Bronchial epithelial cell (primary cell): ENCODE measurements at regions not wholly inside any gene's neighbourhood (a gene's known extent, or its start where the extent isn't known, plus 50 kb on each side); places are given as distances from the start of the nearest gene placed in this dataset.

Experiments
- DNase-seq: peaks from one replicate; pipeline ENCODE4 v3.0.0-alpha.2; 2010; ENCODE audit warnings: low read depth
- FAIRE-seq: peaks from 2 replicates; lab custom pipeline; 2011; peaks lifted over from hg19 to GRCh38; lab: Jason Lieb, UNC
- H3K27me3 ChIP-seq: 2 replicates; pipeline ENCODE4 v1.5.1; 2011; ENCODE audit warnings: low read length; ENCODE audit not compliant: control insufficient read depth, insufficient read depth
- H3K36me3 ChIP-seq: 2 replicates; pipeline ENCODE4 v1.5.1; 2011; ENCODE audit warnings: low read length; ENCODE audit not compliant: control insufficient read depth, insufficient read depth
- H3K4me3 ChIP-seq: 2 replicates; pipeline ENCODE4 v1.5.1; 2011; ENCODE audit warnings: mild to moderate bottlenecking, low read depth, low read length, control low read depth
- TF ChIP-seq, protein P1 (sequence below): IDR thresholded peaks from 2 replicates; pipeline ENCODE4 v1.5.1; 2011; ENCODE audit warnings: mild to moderate bottlenecking, moderate library complexity, low read length, control low read depth, inconsistent platforms; ENCODE audit not compliant: insufficient read depth, severe bottlenecking

DNA sequence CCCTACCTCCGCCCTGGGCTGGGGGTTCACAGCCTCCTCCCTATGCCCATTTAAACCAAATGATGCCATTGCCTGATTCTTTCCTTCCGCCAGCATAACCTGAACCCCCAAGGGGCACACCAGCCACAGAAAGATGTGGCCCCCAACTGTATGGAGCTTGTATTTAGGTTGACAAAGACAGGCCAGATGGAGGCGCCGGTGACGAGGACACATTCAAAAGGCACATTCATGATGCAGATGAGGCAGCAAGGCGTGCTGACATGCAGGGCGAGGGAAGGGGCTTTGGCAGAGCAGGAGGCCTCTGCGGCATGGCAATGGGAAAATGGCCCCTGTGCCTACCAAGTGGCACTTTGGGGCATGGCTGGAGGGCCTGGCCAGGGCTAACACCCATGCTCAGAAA is 112.2 kb downstream of the RFLNA start:
- FAIRE-seq, result no peak
- Histone ChIP-seq H3K36me3 (peaks cover 21% of the 10 kb centered on the region), H3K4me3 (no peak overlapping the region), H3K27me3 (no peaks in the 10 kb centered on the region)
- DNase-seq, result no peak
- TF ChIP-seq, protein P1, sequence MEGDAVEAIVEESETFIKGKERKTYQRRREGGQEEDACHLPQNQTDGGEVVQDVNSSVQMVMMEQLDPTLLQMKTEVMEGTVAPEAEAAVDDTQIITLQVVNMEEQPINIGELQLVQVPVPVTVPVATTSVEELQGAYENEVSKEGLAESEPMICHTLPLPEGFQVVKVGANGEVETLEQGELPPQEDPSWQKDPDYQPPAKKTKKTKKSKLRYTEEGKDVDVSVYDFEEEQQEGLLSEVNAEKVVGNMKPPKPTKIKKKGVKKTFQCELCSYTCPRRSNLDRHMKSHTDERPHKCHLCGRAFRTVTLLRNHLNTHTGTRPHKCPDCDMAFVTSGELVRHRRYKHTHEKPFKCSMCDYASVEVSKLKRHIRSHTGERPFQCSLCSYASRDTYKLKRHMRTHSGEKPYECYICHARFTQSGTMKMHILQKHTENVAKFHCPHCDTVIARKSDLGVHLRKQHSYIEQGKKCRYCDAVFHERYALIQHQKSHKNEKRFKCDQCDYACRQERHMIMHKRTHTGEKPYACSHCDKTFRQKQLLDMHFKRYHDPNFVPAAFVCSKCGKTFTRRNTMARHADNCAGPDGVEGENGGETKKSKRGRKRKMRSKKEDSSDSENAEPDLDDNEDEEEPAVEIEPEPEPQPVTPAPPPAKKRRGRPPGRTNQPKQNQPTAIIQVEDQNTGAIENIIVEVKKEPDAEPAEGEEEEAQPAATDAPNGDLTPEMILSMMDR, result no peak

DNA sequence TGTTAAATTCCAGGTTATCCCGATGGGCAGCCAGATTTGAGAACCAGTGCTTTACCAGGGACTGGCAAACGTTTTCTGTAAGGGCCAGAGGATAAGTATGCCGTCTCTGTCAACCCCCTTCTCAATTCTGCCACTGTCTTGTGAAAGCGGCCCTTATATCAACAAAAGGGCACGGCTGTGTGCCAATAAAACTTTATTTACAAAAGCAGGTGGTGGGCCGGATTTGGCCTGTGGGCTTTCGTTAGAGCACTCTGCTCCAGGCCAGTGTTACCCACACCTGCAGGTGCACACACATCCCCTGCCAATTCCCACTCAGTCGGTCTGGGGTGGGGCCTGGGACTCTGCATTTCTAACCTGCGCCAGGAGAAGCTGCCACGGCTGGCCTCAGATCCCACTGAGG is 111.2 kb downstream of the RFLNA start:
- TF ChIP-seq, protein P1, result no peak
- FAIRE-seq (no peak), DNase-seq (no peak)
- no peak overlapping the region for H3K4me3 ChIP-seq
- peaks cover 26% of the 10 kb centered on the region for H3K36me3 ChIP-seq
- H3K27me3 ChIP-seq, result no peaks in the 10 kb centered on the region

DNA sequence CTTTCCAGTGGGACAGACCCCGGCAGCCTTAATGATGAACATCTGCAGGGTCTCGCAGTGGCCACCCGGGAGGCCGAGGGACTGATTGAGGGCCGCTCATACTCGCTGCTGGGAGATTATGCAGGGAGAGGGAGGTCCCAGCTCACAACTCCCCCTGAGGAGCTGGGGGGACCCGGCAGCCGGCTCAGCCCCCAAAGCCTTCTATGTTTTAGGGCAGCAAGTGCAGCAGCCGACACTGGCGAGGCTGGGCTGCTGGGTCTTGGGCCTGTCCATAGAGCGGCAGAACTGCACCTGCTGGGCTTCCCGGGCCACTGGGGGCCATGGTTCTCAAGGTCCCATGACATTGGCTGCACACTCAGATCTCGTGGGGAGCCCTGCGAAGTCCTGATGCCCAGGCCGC is 110.7 kb downstream of the RFLNA start:
- Histone ChIP-seq H3K4me3 (no peak overlapping the region), H3K36me3 (peaks cover 28% of the 10 kb centered on the region), H3K27me3 (no peaks in the 10 kb centered on the region)
- DNase-seq (no peak), FAIRE-seq (no peak)
- TF ChIP-seq, protein P1, result no peak

DNA sequence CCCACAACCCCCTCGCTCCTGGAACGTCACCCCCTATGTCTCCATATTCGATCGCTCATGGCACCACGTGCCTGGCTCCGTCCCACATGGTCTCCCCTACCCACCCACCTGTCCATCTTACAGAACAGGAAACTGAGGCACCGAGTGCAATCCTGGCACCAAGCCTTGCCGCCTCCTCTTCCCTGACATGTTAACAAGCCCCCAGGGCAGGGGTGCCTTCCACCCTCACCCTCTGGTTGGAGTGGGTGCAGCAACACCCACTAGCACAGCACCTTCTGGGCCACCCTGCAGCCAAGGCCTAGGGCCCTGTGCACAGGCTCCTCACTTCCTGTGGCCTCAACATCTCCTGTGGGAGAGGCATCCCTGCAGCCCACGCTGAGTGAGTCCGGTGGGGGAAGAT is 110.3 kb downstream of the RFLNA start:
- FAIRE-seq, result no peak
- Histone ChIP-seq H3K36me3 (peaks cover 27% of the 10 kb centered on the region), H3K27me3 (no peaks in the 10 kb centered on the region), H3K4me3 (no peak overlapping the region)
- no peak for DNase-seq
- TF ChIP-seq, protein P1, result no peak

DNA sequence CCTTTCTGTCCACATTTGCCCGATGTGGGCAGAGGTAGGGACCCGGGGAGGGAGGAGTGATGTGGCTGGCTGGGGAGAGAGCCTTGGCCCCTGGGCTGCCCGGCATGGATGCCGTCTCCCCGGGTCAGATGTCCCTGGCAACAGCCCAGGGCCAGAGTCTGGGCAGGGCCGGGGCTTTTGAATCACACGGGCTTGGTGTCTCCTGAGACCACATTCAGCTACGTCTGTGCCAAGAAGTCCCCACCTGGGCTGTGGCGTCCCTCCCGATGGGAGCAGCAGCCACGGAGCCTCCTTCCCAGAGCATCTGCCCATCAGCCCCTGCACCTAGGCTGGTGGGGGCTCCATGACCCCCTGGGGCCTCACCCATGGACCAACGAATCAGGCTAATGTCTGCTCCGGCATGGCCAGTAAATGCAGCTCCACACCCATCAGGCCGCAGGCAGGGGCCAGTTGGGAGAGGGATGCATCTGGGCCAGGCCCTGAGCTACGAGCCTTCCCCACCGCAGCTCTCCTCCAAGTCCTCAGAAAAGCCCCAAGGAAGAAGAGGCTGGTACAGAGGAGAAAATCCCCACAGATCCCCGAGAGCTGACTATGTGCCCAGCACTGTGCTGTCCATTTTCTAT is 109.4 kb downstream of the RFLNA start:
- TF ChIP-seq, protein P1, result no peak
- FAIRE-seq (no peak), DNase-seq (no peak)
- Histone ChIP-seq H3K27me3 (no peaks in the 10 kb centered on the region), H3K4me3 (no peak overlapping the region), H3K36me3 (peaks cover 25% of the 10 kb centered on the region)

- H3K27me3 ChIP-seq, result no peaks in the 10 kb centered on the region
- H3K36me3 ChIP-seq, result peaks cover 31% of the 10 kb centered on the region
- no peak overlapping the region for H3K4me3 ChIP-seq
- TF ChIP-seq, protein P1, result no peak
- DNase-seq, result no peak
- FAIRE-seq, result no peak
Observed at GRCh38 chr12:124403273-124403672, 108.4 kb downstream of the RFLNA start.
